Bronchial epithelial cell (primary cell): ENCODE measurements at regions not wholly inside any gene's neighbourhood (a gene's known extent, or its start where the extent isn't known, plus 50 kb on each side); places are given as distances from the start of the nearest gene placed in this dataset.

Experiments
- DNase-seq: peaks from one replicate; pipeline ENCODE4 v3.0.0-alpha.2; 2010; ENCODE audit warnings: low read depth
- FAIRE-seq: peaks from 2 replicates; lab custom pipeline; 2011; peaks lifted over from hg19 to GRCh38; lab: Jason Lieb, UNC
- H3K27me3 ChIP-seq: 2 replicates; pipeline ENCODE4 v1.5.1; 2011; ENCODE audit warnings: low read length; ENCODE audit not compliant: control insufficient read depth, insufficient read depth
- H3K36me3 ChIP-seq: 2 replicates; pipeline ENCODE4 v1.5.1; 2011; ENCODE audit warnings: low read length; ENCODE audit not compliant: control insufficient read depth, insufficient read depth
- H3K4me3 ChIP-seq: 2 replicates; pipeline ENCODE4 v1.5.1; 2011; ENCODE audit warnings: mild to moderate bottlenecking, low read depth, low read length, control low read depth
- CTCF ChIP-seq: IDR thresholded peaks from 2 replicates; pipeline ENCODE4 v1.5.1; 2011; ENCODE audit warnings: mild to moderate bottlenecking, moderate library complexity, low read length, control low read depth, inconsistent platforms; ENCODE audit not compliant: insufficient read depth, severe bottlenecking

GRCh38 chr12:60180298-60180697, 584.5 kb downstream of the SLC16A7 start:
- no peak overlapping the region for H3K4me3 ChIP-seq
- DNase-seq: no peak
- no peak for FAIRE-seq
- H3K27me3 ChIP-seq: no peaks in the 10 kb centered on the region
- TF ChIP-seq CTCF: no peak
- no peaks in the 10 kb centered on the region for H3K36me3 ChIP-seq

GRCh38 chr12:60182354-60182753, 586.5 kb downstream of the SLC16A7 start:
- FAIRE-seq: no peak
- Histone ChIP-seq H3K27me3 (no peaks in the 10 kb centered on the region), H3K36me3 (no peaks in the 10 kb centered on the region), H3K4me3 (no peak overlapping the region)
- TF ChIP-seq CTCF: no peak
- DNase-seq: no peak

DNA sequence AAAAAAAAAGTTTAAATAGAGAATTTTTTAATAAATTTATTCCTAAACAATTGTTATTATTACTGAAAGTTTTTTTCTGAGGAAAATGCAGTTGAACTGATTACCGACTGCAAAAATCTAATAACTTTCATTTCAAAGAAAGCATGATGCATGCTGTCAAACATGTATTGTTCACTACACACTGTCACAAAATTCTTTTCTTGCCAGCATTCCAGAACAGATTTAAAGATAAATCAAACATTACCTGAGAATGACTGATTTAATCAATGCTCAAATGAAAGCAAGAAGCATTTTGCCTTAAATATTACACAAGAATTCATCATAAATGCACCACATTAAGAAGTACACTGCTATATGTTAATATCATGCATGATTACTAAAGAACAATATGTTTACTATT, 588.3 kb downstream of the SLC16A7 start:
- no peak for DNase-seq
- no peak for FAIRE-seq
- no peaks in the 10 kb centered on the region for H3K27me3 ChIP-seq
- no peak for TF ChIP-seq CTCF
- H3K36me3 ChIP-seq: no peaks in the 10 kb centered on the region
- H3K4me3 ChIP-seq: no peak overlapping the region

DNA sequence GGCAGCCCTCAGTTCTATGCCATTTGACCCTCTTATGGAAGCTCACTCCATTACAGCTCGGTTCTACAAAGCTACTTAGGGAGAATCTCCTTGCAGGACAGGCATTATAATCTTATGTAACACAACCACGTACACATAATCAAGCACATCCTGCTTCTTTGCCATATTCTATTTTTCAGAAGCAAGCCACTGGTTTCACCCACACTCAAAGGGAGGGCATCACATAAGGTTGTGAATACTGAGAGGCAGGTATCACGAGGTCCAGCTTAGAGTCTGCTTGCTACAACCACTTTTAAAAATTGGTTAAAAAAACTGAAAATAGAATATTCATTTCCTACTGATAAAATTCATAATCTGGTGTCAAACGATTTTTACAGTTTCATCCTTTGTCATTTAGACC, 589.2 kb downstream of the SLC16A7 start:
- no peak for TF ChIP-seq CTCF
- Histone ChIP-seq H3K4me3 (no peak overlapping the region), H3K27me3 (no peaks in the 10 kb centered on the region), H3K36me3 (no peaks in the 10 kb centered on the region)
- no peak for DNase-seq
- FAIRE-seq: no peak

DNA sequence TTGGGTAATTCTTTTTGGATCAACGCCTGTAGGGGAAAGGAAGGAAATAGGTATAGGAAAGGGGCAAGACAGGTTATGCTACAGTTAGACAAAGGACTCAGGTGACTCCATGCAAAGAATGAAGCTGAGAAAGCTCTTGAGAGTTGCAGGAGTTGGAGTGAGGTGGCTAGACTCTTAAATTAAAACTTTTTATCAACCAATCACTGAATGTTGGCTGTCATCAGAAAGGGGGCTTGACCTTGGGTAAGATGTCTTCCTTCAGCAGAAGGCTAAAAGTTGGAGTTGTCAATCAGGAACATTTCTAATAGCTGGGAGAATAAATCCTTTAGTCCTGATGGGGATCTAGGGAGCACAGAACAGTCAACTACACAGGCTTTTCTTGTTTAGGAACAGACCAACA, 595.4 kb downstream of the SLC16A7 start:
- TF ChIP-seq CTCF: no peak
- FAIRE-seq: no peak
- Histone ChIP-seq H3K36me3 (no peaks in the 10 kb centered on the region), H3K27me3 (no peaks in the 10 kb centered on the region), H3K4me3 (no peak overlapping the region)
- no peak for DNase-seq

- DNase-seq (peak; percentile 40), FAIRE-seq (no peak)
- H3K4me3 ChIP-seq: no peak overlapping the region
- H3K36me3 ChIP-seq: no peaks in the 10 kb centered on the region
- TF ChIP-seq CTCF: no peak
- H3K27me3 ChIP-seq: no peaks in the 10 kb centered on the region
Observed at GRCh38 chr12:60191676-60192359, 596.0 kb downstream of the SLC16A7 start.
